NCI-H460 (cell line): ENCODE measurements at regions not wholly inside any gene's neighbourhood (a gene's known extent, or its start where the extent isn't known, plus 50 kb on each side); places are given as distances from the start of the nearest gene placed in this dataset.
"Not testable (repeated sequence)": the region's sequence is repeated elsewhere in the genome, so short reads cannot be mapped to it uniquely, and the experiment has no call there.

Experiments used
- DNase-seq: peaks from one replicate; pipeline ENCODE4 v3.0.0-alpha.2; 2016; ENCODE audit warnings: low read depth; ENCODE audit errors: extremely low read depth

DNA sequence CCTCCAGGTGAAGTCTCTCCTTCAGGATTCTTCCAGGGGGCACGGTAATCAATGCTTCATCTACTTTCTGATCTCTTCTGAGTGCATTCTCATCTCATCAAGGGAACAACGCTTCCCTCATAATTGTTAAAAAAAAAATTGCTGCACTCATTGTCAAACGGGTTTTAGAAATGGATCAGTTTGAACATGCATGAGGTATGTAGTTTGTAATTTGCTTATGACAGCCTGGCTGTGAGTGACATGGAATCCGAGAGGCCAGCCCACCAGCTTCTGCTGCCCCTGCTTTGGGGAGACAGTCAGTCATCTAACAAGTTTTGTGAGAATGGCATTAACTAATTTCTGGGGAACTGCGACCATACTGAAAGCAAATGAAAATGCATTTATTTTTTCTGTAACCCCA is 791.9 kb upstream of the SOX11 start:
- DNase-seq: no peak

DNA sequence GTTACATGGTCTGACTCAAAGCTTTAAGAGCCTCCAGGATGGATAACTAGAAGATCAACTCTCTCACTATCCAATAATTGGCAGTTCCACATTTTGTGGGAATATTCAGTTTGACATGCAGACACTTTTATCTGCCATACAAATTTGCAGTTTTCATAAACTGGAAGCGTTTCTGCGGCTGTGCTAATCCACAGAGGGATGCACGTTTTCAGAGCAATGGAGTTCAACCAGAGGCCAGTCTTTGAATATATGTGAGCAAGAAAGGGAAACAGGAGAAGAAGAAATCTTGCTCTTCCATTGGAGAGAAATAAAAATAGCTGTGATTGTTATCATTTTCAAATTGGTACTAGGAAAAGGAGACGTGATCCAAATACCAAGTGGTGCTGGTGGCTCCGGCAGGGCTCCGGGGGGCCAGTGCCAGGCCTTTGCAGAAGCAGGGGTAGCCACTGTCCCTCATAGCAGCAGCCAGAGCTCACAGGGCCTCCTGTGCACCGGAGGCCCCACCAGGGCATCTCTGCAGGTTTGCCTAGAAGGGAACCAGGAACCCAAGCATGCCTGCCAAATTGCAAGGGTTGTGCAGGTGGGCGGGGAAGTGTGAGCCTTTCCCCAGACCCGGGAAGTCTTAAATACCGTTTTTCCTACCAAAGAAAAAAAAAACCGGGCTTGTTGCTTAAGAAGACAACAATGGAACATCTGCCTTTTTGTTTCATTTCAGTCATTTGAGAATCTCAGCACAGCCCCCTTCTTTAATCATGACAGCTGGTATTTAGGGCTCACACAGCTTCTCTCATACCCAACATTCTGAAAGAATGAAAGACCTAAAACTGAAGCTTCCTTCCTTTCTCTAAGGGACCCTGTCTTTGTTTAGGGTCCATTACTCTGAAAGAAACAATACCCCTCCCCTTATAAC is 791.1 kb upstream of the SOX11 start:
- DNase-seq: no peak

DNA sequence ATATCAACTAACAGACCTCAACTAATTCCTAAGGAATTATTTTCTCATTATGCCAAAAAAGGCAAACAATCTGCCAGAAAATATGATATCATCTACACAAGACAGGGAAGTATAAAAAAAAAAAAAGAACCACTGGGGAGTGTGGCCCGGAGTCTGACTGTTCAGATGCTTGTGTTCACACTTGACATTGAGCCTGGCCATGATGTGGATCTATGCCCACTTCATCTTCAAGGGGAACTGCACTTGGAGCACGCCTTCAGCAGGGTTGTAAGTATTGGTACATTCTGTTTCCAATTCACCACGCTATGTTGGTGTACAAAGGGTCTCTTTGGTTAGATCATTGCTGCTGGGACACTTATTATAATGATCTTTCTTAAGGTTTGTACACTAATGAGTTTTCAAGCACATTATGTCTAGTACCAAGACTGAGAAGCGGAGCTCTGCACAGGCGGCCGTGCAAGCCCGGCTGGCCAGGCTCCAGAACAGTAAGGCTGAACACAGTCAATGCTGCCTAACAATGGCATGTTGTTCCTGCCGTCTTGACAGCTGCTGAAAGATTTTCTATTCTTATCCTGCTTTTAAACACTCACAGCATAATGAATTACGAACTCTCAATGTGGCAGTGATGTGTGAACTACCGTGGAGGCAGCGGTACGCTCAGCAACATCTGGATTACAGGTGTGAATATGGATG is 788.4 kb upstream of the SOX11 start:
- DNase-seq: no peak

- DNase-seq: no peak
Measured at GRCh38 chr2:4908461-4908860, 783.7 kb upstream of the SOX11 start.

DNA sequence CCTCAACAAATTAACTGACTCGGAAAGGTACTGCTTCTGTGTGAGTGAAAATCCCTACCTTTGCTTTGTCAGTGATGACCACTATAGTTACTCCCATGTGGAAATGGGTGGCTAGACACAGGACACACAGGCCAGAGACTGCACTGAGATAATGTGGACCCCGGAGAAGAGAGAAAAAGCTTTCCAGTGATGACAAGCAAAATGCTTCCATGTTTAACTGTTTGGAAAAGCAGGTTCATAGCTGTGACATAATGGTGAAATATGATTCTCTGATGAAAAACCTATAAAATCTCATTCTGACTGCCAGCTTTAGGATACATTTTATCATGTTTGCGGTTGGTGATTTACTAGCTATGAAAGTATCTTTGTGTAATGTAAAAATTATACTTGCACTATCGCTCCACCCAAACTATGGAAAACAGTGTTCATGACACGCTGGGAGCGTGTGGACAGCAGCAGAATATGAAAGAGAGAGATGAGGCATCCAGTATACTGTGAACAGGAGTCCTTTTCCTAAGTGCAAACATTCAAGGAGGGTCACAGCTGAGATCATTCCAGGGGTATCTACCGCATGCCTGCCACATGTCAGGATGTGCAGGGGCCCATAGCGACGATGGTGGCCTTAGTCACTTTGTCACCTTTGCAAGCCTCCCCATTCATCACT is 782.7 kb upstream of the SOX11 start:
- no peak for DNase-seq

- no peak for DNase-seq
Measured at GRCh38 chr2:4914036-4914435, 778.1 kb upstream of the SOX11 start.

- DNase-seq: peak; percentile 64
Measured at GRCh38 chr2:4914551-4914950, 777.6 kb upstream of the SOX11 start.

GRCh38 chr2:4915357-4915756 is 776.8 kb upstream of the SOX11 start:
- DNase-seq: no peak

- no peak for DNase-seq
Measured at GRCh38 chr2:4916094-4916493, 776.1 kb upstream of the SOX11 start.

GRCh38 chr2:4930704-4931103 is 761.5 kb upstream of the SOX11 start:
- DNase-seq: no peak

DNA sequence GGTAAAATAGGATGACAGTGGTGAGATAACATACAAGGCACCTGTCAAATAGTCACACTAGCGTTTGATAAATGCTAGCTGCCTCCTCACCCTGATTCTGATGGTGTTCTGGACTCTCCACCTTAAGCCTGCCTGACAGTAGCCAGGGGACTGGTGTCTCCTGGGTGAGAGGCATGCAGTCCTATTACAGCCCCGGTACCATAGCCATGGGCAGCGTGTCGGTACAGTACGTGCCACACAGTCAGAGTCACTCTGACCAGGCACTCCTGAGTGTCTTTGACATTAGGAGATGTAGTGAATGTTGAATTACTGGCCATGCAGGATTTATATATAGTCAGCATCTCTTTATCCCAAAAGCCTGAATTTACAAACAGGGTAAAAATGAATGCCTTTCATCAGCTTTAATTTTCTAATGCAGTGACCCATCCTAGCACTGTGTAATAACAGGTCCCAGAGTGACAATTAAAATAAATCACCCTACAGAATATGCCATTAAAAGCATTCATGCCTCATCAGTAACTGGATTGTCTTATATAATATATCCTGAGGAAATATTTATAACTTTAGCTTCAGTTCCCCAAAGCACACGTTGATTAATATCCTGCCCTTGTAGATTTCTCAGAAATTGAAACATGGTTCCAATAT is 760.3 kb upstream of the SOX11 start:
- DNase-seq: no peak

GRCh38 chr2:4935291-4935690 is 756.9 kb upstream of the SOX11 start:
- not testable (repeated sequence) for DNase-seq

DNA sequence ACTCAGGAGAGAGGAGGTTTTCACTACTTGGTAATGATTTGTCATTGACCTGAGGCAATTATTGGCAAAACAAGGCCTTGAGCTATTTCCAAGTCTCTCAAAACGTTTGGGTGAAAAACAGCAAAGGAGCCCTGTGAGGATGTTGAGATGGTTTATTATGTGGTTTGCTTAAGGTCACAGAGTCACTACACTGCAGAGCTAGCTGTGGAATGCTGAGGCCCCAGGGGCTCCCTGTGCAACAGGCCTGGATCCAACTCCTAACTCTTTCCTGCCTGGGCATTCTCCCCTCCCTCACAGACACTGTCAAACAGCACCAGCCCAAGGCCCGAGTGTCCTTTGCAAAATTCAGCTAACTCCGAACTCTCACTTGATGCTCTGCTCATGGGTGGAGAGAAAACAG is 754.6 kb upstream of the SOX11 start:
- DNase-seq: no peak

- DNase-seq: no peak
Measured at GRCh38 chr2:4938206-4938605, 754.0 kb upstream of the SOX11 start.

DNA sequence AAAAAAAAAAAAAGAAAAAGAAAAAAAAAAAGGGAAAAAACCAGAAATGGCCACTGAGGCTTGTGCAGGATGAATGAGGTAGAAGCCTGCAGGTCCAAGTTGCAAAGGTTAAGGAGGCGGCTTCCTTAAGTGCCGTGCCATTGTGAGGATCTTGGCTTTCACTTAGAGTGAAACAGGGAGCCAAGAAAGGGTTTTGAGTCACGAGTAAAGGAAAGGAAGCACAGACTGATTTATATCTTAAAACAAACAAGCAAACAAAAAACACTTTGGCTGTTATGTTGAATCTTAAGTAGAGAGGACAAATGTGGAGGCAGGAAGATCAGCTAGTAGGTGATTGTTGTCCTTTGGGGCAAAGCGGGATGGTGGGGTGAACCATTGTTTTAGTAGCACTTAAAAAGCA is 749.7 kb upstream of the SOX11 start:
- DNase-seq: no peak

DNA sequence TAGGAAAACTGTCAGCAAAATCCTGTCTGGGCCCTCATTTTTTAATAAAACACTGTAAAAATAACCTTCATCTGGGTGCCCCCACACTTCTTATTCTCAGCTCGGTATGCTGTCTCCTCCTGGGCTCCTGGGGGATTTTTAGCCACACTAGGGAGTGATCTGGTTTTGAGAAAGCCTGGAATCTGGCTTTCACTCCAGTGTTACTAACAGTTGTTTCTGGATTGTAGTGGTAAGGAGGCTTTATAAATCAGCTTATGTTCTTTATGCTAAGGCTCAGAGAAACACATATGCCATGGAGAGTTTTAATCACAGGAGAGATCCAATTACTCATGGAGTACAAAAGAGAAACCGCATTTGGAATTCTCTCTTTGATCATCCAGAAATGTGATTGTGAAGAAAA is 744.3 kb upstream of the SOX11 start:
- no peak for DNase-seq

- no peak for DNase-seq
Measured at GRCh38 chr2:4951368-4951767, 740.8 kb upstream of the SOX11 start.

- DNase-seq: no peak
Measured at GRCh38 chr2:4959219-4959618, 733.0 kb upstream of the SOX11 start.

DNA sequence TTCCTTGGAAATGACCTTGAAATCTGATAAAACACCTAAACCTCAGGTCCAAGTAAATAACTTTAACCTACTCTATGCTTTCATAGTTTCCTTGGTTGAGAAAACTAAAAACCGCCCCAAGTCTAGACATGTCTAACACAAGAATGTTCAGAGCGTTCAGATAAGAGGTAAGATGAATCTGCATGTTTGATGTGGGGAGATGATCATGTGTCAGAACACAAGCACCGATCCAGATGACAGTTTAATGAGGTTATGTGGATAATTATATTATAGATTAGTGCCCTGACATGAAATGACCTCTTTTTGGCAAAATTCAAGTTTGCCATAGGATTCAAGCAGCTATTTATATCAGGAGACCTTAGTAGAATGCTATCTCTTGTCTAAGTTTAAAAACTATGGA is 729.8 kb upstream of the SOX11 start:
- DNase-seq: no peak

DNA sequence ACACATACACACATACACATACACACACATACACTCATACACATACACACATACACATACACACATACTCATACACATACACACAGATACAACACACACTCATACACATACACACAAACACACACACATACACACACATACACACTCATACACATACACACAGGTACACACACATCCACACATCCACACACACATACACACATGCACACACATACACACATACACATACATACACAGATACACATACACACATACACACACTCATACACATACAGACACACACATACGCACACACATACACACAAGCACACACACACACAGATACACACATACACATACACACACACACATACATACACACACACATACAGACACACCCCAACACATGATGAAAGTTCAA is 729.1 kb upstream of the SOX11 start:
- DNase-seq: no peak

- DNase-seq: no peak
Measured at GRCh38 chr2:4964001-4964540, 728.1 kb upstream of the SOX11 start.
